ENCODE measurements at regions not wholly inside any gene's neighbourhood (a gene's known extent, or its start where the extent isn't known, plus 50 kb on each side); places are given as distances from the start of the nearest gene placed in this dataset.

- no peak overlapping the region for H3K4me2 ChIP-seq (ENCODE audit: low read length)
- no peaks in the 10 kb centered on the region for H4K20me1 ChIP-seq (ENCODE audit: control insufficient read depth, insufficient read depth, low read depth, low read length)
- H3F3A ChIP-seq (ENCODE audit: control insufficient read depth, insufficient read depth), result no peaks in the 10 kb centered on the region
- H3K4me3 ChIP-seq (ENCODE audit: low read length), result no peak overlapping the region
- H3K27me3 ChIP-seq (ENCODE audit: control insufficient read depth, low read length), result no peaks in the 10 kb centered on the region
- H3K79me2 ChIP-seq (ENCODE audit: control insufficient read depth, low read length), result no peaks in the 10 kb centered on the region
- TF ChIP-seq EZH2phosphoT487 (IDR thresholded peaks at IDR 0.05; ENCODE audit: borderline replicate concordance, low read length) (no peak), CTCF (IDR thresholded peaks at IDR 0.05; ENCODE audit: low read depth, low read length, poor library complexity, severe bottlenecking) (no peak)
- H3K9me2 ChIP-seq (replicated peaks; ENCODE audit: control insufficient read depth, low read length), result no peaks in the 10 kb centered on the region
- no peaks in the 10 kb centered on the region for H3K36me3 ChIP-seq (ENCODE audit: control insufficient read depth, low read length)
- H3K4me1 ChIP-seq (ENCODE audit: control insufficient read depth, low read length), result no peaks in the 10 kb centered on the region
- H3K9me3 ChIP-seq (ENCODE audit: control insufficient read depth, insufficient read depth, low read length), result no peaks in the 10 kb centered on the region; the same call in 1 of the 2 replicates
- H3K27ac ChIP-seq (ENCODE audit: low read depth, low read length), result no peak overlapping the region
Observed at GRCh38 chr15:96435841-96436240, 105.3 kb downstream of the NR2F2 start.

DNA sequence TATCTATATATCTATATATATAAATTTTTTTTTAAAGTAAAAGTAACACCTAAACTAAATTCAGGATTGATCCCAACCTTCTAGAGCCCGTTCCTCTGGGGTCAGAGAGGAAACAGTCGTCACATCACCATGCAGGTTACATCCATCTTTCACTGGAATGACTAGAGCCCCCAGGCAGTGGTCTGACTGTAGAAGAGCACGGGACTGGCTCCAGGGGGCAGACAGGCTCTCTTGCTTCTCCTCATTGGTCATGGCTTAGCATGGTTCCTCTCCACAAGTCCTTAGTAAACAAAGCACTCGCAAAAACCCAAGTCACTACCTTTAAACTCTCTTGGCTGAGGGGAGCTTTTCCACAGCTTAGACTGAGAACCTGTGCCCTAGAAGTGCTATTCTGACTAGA is 110.5 kb downstream of the NR2F2 start:
- H3F3A ChIP-seq (ENCODE audit: control insufficient read depth, insufficient read depth), result no peaks in the 10 kb centered on the region
- H3K4me3 ChIP-seq (ENCODE audit: low read length), result no peak overlapping the region
- H3K27me3 ChIP-seq (ENCODE audit: control insufficient read depth, low read length), result no peaks in the 10 kb centered on the region
- TF ChIP-seq CTCF (IDR thresholded peaks at IDR 0.05; ENCODE audit: low read depth, low read length, poor library complexity, severe bottlenecking), result no peak
- no peak for TF ChIP-seq EZH2phosphoT487 (IDR thresholded peaks at IDR 0.05; ENCODE audit: borderline replicate concordance, low read length)
- no peak overlapping the region for H3K27ac ChIP-seq (ENCODE audit: low read depth, low read length)
- no peaks in the 10 kb centered on the region for H3K79me2 ChIP-seq (ENCODE audit: control insufficient read depth, low read length)
- no peaks in the 10 kb centered on the region for H3K9me2 ChIP-seq (replicated peaks; ENCODE audit: control insufficient read depth, low read length)
- H4K20me1 ChIP-seq (ENCODE audit: control insufficient read depth, insufficient read depth, low read depth, low read length), result no peaks in the 10 kb centered on the region
- H3K4me2 ChIP-seq (ENCODE audit: low read length), result no peak overlapping the region
- no peaks in the 10 kb centered on the region; the same call in 1 of the 2 replicates for H3K9me3 ChIP-seq (ENCODE audit: control insufficient read depth, insufficient read depth, low read length)
- no peaks in the 10 kb centered on the region for H3K4me1 ChIP-seq (ENCODE audit: control insufficient read depth, low read length)
- no peaks in the 10 kb centered on the region for H3K36me3 ChIP-seq (ENCODE audit: control insufficient read depth, low read length)

DNA sequence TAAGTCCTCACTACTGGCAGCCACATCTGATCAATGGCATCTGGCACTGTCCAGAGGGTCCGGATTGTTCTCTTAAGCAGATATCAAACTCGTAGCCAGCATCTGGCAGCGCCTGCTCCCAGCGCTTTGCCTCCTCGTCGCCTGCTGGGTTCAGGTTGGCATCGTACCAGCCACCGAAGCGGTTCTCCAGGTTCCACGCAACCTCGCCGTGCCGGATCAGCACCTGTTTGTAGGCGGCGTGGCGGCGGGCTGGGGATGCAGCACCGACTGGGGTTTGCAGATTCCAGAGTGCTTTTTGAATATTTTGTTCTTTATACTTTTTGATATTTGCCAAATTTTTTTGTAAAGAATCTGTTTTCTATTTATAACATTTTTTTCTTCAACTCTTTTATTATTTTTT is 111.6 kb downstream of the NR2F2 start:
- Histone ChIP-seq H3K27ac (ENCODE audit: low read depth, low read length) (no peak overlapping the region), H3K36me3 (ENCODE audit: control insufficient read depth, low read length) (no peaks in the 10 kb centered on the region), H3F3A (ENCODE audit: control insufficient read depth, insufficient read depth) (no peaks in the 10 kb centered on the region), H4K20me1 (ENCODE audit: control insufficient read depth, insufficient read depth, low read depth, low read length) (no peaks in the 10 kb centered on the region), H3K9me3 (ENCODE audit: control insufficient read depth, insufficient read depth, low read length) (no peaks in the 10 kb centered on the region), H3K9me2 (replicated peaks; ENCODE audit: control insufficient read depth, low read length) (no peaks in the 10 kb centered on the region), H3K27me3 (ENCODE audit: control insufficient read depth, low read length) (no peaks in the 10 kb centered on the region), H3K79me2 (ENCODE audit: control insufficient read depth, low read length) (no peaks in the 10 kb centered on the region), H3K4me1 (ENCODE audit: control insufficient read depth, low read length) (no peaks in the 10 kb centered on the region), H3K4me3 (ENCODE audit: low read length) (no peak overlapping the region), H3K4me2 (ENCODE audit: low read length) (no peak overlapping the region)
- TF ChIP-seq CTCF (IDR thresholded peaks at IDR 0.05; ENCODE audit: low read depth, low read length, poor library complexity, severe bottlenecking), result no peak
- no peak for TF ChIP-seq EZH2phosphoT487 (IDR thresholded peaks at IDR 0.05; ENCODE audit: borderline replicate concordance, low read length)

- Histone ChIP-seq H3K9me3 (ENCODE audit: control insufficient read depth, insufficient read depth, low read length) (no peaks in the 10 kb centered on the region), H3K9me2 (replicated peaks; ENCODE audit: control insufficient read depth, low read length) (no peaks in the 10 kb centered on the region), H3K27me3 (ENCODE audit: control insufficient read depth, low read length) (no peaks in the 10 kb centered on the region), H4K20me1 (ENCODE audit: control insufficient read depth, insufficient read depth, low read depth, low read length) (no peaks in the 10 kb centered on the region), H3K4me2 (ENCODE audit: low read length) (no peak overlapping the region), H3K4me3 (ENCODE audit: low read length) (no peak overlapping the region), H3K79me2 (ENCODE audit: control insufficient read depth, low read length) (no peaks in the 10 kb centered on the region), H3K4me1 (ENCODE audit: control insufficient read depth, low read length) (no peaks in the 10 kb centered on the region), H3F3A (ENCODE audit: control insufficient read depth, insufficient read depth) (no peaks in the 10 kb centered on the region), H3K27ac (ENCODE audit: low read depth, low read length) (no peak overlapping the region), H3K36me3 (ENCODE audit: control insufficient read depth, low read length) (no peaks in the 10 kb centered on the region)
- TF ChIP-seq CTCF (IDR thresholded peaks at IDR 0.05; ENCODE audit: low read depth, low read length, poor library complexity, severe bottlenecking) (no peak), EZH2phosphoT487 (IDR thresholded peaks at IDR 0.05; ENCODE audit: borderline replicate concordance, low read length) (no peak)
Observed at GRCh38 chr15:96444865-96445264, 114.4 kb downstream of the NR2F2 start.
